ENCODE measurements at regions not wholly inside any gene's neighbourhood (a gene's known extent, or its start where the extent isn't known, plus 50 kb on each side); places are given as distances from the start of the nearest gene placed in this dataset.

GRCh38 chr2:181141676-181142075 lies 161.3 kb downstream of the UBE2E3 start:
- POLR2A ChIA-PET (ENCODE audit: low non-redundant PET): no interaction called here
- CTCF ChIA-PET: no interaction called here
- no peak for DNase-seq (ENCODE audit: low spot score)
- H3K27ac ChIP-seq: no peak overlapping the region
- no peak for TF ChIP-seq CTCF (conservative IDR thresholded peaks at IDR 0.05; ENCODE audit: low read depth)

- H3K27ac ChIP-seq: no peak overlapping the region
- no peak for TF ChIP-seq CTCF (conservative IDR thresholded peaks at IDR 0.05; ENCODE audit: low read depth)
- CTCF ChIA-PET: no interaction called here
- POLR2A ChIA-PET (ENCODE audit: low non-redundant PET): no interaction called here
- no peak for DNase-seq (ENCODE audit: low spot score)
Measured at GRCh38 chr2:181142514-181142913, 162.1 kb downstream of the UBE2E3 start.

DNA sequence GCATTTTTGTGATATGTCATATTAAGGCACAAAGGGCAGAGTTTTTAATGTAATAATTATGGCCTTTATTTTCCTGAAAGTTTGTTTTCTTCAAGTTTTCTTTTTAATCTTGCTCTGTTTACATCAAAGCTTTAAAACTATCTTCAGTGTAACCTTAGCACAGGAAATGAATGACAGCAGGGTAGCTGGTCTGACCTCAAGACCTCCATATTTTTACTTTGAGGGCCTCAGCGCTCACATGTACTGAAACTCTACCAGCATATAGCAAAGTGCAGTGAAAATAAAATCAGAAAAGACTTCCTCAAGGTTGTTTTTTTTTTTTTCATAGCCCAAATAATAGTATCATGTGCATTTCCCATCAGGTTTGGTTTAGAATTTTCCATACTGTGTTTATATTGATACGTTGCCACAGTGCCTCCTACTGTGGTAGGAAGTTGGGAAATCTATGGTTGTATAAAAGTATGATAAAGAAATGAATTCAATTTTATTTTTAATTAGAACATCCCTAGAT lies 163.4 kb downstream of the UBE2E3 start:
- ChIA-PET POLR2A (ENCODE audit: low non-redundant PET) (no interaction called here), CTCF (no interaction called here)
- H3K27ac ChIP-seq: no peak overlapping the region
- TF ChIP-seq CTCF (conservative IDR thresholded peaks at IDR 0.05; ENCODE audit: low read depth): no peak
- no peak for DNase-seq (ENCODE audit: low spot score)

DNA sequence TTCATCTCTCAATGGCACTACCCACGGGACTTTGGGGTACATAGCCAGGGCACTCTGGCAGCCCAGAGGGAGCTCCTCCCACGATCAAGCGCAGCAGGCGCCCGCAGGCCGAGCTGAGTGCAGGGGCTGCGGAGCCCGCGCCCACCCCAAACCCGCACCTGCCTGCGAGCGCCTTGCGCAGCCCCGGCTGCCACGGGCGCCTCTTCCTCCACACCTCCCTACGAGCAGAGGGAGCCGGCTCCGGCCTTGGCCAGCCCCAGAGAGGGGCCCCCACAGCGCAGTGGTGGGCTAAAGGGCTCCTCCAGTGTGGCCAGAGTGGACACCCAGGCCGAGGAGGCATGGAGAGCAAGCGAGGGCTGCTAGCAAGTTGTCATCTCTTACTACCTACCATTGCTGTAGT lies 165.2 kb downstream of the UBE2E3 start:
- DNase-seq (ENCODE audit: low spot score): no peak

DNA sequence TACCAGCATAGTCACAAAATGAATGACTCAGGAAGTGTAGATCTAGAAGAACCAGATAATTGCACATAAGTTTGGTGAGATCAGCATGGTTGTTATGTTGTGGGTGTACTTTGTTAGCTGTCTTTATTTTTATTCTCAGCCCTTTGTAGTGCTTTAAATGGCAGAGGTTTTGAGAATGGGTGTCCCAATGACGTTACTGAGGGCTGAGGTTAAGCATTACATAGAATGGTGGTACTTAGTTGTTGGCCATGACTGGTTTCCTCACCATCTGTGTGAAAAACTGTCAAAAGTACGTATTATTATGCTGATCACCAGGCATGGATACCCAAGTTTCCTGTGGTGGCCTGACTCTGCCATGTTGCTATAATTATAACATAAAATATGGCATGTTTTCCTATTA lies 165.8 kb downstream of the UBE2E3 start:
- no peak overlapping the region for H3K27ac ChIP-seq
- no peak for TF ChIP-seq CTCF (conservative IDR thresholded peaks at IDR 0.05; ENCODE audit: low read depth)
- ChIA-PET CTCF (no interaction called here), POLR2A (ENCODE audit: low non-redundant PET) (no interaction called here)
- DNase-seq (ENCODE audit: low spot score): no peak

More for the DNA sequence above, 165.2 kb downstream of the UBE2E3 start:
- no peak overlapping the region for H3K27ac ChIP-seq
- POLR2A ChIA-PET (ENCODE audit: low non-redundant PET): no interaction called here
- CTCF ChIA-PET: no interaction called here
- no peak for TF ChIP-seq CTCF (conservative IDR thresholded peaks at IDR 0.05; ENCODE audit: low read depth)

DNA sequence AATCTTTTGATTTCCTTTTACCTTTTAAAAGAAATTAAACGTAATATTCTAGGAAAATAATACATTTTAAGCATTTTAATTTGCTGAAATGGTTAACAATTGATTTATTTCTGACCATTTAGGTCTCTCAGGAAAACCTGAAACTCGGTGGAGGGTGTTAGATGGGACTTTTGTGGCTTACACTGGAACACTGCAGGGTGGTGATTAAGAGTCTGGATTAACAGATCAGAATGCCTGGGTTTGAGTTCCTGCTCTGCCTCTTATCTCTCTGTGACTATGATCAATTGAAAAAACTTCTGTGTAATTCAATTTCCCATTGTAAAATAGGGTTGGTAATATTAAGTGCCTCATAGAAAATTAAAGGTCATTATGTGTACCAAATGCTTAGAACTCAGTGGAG lies 168.7 kb downstream of the UBE2E3 start:
- DNase-seq (ENCODE audit: low spot score): no peak
- no peak overlapping the region for H3K27ac ChIP-seq
- CTCF ChIA-PET: no interaction called here
- POLR2A ChIA-PET (ENCODE audit: low non-redundant PET): no interaction called here
- no peak for TF ChIP-seq CTCF (conservative IDR thresholded peaks at IDR 0.05; ENCODE audit: low read depth)

GRCh38 chr2:181152226-181152625 lies 171.8 kb downstream of the UBE2E3 start:
- POLR2A ChIA-PET (ENCODE audit: low non-redundant PET): no interaction called here
- no peak for TF ChIP-seq CTCF (conservative IDR thresholded peaks at IDR 0.05; ENCODE audit: low read depth)
- H3K27ac ChIP-seq: no peak overlapping the region
- no peak for DNase-seq (ENCODE audit: low spot score)
- CTCF ChIA-PET: no interaction called here
